ENCODE measurements at regions not wholly inside any gene's neighbourhood (a gene's known extent, or its start where the extent isn't known, plus 50 kb on each side); places are given as distances from the start of the nearest gene placed in this dataset.
"Not testable (repeated sequence)": the region's sequence is repeated elsewhere in the genome, so short reads cannot be mapped to it uniquely, and the experiment has no call there.

DNA sequence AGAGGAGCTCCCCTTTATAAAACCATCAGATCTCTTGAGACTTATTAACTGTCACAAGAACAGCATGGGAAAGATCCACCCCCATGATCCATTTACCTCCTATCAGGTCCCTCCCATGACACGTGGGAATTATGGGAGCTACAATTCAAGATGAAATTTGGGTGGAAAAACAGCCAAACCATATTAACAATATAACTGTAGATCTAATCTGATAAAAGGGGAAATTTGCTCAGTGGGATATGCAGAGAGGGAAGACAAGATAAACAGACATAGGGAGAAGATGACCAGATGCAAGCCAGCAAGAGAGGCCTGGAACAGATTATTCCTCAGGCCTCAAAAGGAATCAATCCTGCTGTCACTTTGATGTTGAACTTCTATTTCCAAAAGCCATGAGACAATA, 841.5 kb downstream of the LRRIQ3 start:
- H3K27me3 ChIP-seq (ENCODE audit: control insufficient read depth, insufficient read depth, low read length), result no peaks in the 10 kb centered on the region
- no peak overlapping the region for H3K4me3 ChIP-seq (ENCODE audit: low read length)
- H3K4me2 ChIP-seq (ENCODE audit: low read length), result no peak overlapping the region
- H3K4me1 ChIP-seq (ENCODE audit: control insufficient read depth, insufficient read depth, low read length), result no peaks in the 10 kb centered on the region
- no peaks in the 10 kb centered on the region for H3K36me3 ChIP-seq (ENCODE audit: insufficient read depth, low read length)
- no peak overlapping the region for H3K9ac ChIP-seq (ENCODE audit: low read depth, low read length)
- no peaks in the 10 kb centered on the region for H3K9me3 ChIP-seq (replicated peaks; ENCODE audit: low read length)

GRCh38 chr1:73343947-73344346, 854.0 kb downstream of the LRRIQ3 start:
- H3K9me3 ChIP-seq (replicated peaks; ENCODE audit: low read length), result no peaks in the 10 kb centered on the region
- no peaks in the 10 kb centered on the region for H3K4me1 ChIP-seq (ENCODE audit: control insufficient read depth, insufficient read depth, low read length)
- H3K4me3 ChIP-seq (ENCODE audit: low read length), result no peak overlapping the region
- no peak overlapping the region for H3K9ac ChIP-seq (ENCODE audit: low read depth, low read length)
- H3K4me2 ChIP-seq (ENCODE audit: low read length), result no peak overlapping the region
- H3K27me3 ChIP-seq (ENCODE audit: control insufficient read depth, insufficient read depth, low read length), result no peaks in the 10 kb centered on the region
- no peaks in the 10 kb centered on the region for H3K36me3 ChIP-seq (ENCODE audit: insufficient read depth, low read length)

DNA sequence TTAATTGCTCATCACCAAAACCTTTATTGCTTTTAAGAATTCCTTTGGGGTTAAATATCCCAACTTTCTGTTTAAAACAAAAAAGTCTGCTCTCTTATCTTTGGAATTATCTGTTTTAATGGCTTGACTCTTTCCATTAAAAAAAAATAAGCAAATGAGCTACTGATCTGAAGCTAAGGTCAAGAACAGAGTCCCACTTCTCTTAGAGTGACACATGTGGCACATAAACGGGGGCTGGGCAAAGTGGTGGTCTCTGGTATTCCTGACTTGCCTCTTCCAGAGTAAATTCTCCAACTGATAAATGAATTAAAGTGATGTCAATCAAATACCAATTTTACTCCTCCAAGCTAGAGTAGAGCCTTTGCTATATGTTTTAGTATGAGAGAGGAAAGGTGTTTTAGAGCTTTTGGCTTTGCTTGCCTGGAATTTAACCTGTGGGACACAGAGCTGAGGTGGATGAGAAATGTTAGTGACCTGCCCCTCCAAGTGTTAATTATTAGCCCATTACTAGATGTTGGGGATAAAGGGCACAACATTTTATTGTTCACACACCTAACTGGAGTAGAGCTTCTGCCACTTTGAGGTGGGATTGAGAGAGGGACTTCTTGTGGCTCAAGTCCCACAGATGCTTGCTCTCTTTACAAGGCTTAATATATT, 864.0 kb downstream of the LRRIQ3 start:
- Histone ChIP-seq H3K9ac (ENCODE audit: low read depth, low read length) (no peak overlapping the region), H3K4me2 (ENCODE audit: low read length) (no peak overlapping the region), H3K27me3 (ENCODE audit: control insufficient read depth, insufficient read depth, low read length) (no peaks in the 10 kb centered on the region), H3K4me3 (ENCODE audit: low read length) (no peak overlapping the region), H3K36me3 (ENCODE audit: insufficient read depth, low read length) (no peaks in the 10 kb centered on the region), H3K4me1 (ENCODE audit: control insufficient read depth, insufficient read depth, low read length) (no peaks in the 10 kb centered on the region), H3K9me3 (replicated peaks; ENCODE audit: low read length) (no peaks in the 10 kb centered on the region)

DNA sequence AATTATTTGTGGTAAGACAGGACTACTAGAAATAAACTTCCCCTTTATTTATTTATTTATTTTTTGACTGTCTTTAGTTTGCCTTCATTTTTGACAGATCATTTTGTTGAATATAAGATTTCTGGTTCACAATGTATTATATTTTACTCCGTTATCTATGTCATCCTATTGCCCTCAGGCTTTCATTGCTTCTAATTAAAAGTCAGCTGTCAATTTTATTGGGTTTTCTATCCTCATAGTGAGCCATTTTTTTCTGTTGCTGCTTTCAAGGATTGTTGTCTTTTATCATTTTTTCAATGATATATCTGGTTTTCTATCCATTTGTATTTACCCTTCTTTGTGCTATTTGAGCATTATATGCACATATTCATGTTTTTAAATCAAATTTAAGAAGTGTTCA, 866.2 kb downstream of the LRRIQ3 start:
- H3K9me3 ChIP-seq (replicated peaks; ENCODE audit: low read length), result no peaks in the 10 kb centered on the region

GRCh38 chr1:73327998-73328397, 870.0 kb downstream of the LRRIQ3 start:
- H3K4me3 ChIP-seq (ENCODE audit: low read length), result no peak overlapping the region
- no peaks in the 10 kb centered on the region for H3K4me1 ChIP-seq (ENCODE audit: control insufficient read depth, insufficient read depth, low read length)
- H3K4me2 ChIP-seq (ENCODE audit: low read length), result no peak overlapping the region
- H3K9me3 ChIP-seq (replicated peaks; ENCODE audit: low read length), result no peaks in the 10 kb centered on the region
- no peaks in the 10 kb centered on the region for H3K27me3 ChIP-seq (ENCODE audit: control insufficient read depth, insufficient read depth, low read length)
- H3K9ac ChIP-seq (ENCODE audit: low read depth, low read length), result no peak overlapping the region
- no peaks in the 10 kb centered on the region for H3K36me3 ChIP-seq (ENCODE audit: insufficient read depth, low read length)

More for the DNA sequence above, 866.2 kb downstream of the LRRIQ3 start:
- H3K4me2 ChIP-seq (ENCODE audit: low read length), result no peak overlapping the region
- H3K4me3 ChIP-seq (ENCODE audit: low read length), result no peak overlapping the region
- no peaks in the 10 kb centered on the region for H3K4me1 ChIP-seq (ENCODE audit: control insufficient read depth, insufficient read depth, low read length)
- no peak overlapping the region for H3K9ac ChIP-seq (ENCODE audit: low read depth, low read length)
- H3K36me3 ChIP-seq (ENCODE audit: insufficient read depth, low read length), result no peaks in the 10 kb centered on the region
- no peaks in the 10 kb centered on the region for H3K27me3 ChIP-seq (ENCODE audit: control insufficient read depth, insufficient read depth, low read length)

DNA sequence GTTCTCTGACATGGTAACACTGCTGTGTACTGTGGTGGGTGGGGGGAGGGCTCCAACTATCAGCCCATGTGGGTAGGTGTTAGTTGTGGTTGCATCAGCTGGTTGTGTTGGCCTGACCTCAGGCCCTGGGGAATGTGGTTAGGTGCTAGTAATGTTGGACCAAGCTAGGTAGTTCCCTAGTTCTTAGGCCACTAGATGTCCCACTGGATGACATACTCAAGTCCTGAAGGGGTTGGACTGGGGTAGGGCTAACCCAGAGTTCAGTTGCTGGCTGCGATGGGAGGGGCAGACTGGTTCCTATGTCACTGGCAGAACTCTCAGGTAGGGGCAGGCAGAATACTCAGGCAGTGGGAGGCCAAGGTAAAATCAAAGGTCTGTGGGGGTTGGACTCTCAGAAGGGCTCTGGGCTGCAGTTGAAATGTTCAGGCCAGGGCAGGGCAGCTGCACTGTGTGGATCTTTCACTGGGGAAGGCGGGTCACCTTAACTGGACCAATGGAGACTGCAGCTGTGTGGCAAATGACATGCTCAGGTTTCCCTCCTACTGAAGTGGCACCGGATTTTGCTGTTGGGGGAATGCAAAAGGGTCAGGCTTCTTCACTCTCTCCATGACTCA, 870.7 kb downstream of the LRRIQ3 start:
- Histone ChIP-seq H3K27me3 (ENCODE audit: control insufficient read depth, insufficient read depth, low read length) (no peaks in the 10 kb centered on the region), H3K4me3 (ENCODE audit: low read length) (no peak overlapping the region), H3K4me1 (ENCODE audit: control insufficient read depth, insufficient read depth, low read length) (no peaks in the 10 kb centered on the region), H3K36me3 (ENCODE audit: insufficient read depth, low read length) (no peaks in the 10 kb centered on the region), H3K9ac (ENCODE audit: low read depth, low read length) (no peak overlapping the region), H3K9me3 (replicated peaks; ENCODE audit: low read length) (no peaks in the 10 kb centered on the region), H3K4me2 (ENCODE audit: low read length) (no peak overlapping the region)

DNA sequence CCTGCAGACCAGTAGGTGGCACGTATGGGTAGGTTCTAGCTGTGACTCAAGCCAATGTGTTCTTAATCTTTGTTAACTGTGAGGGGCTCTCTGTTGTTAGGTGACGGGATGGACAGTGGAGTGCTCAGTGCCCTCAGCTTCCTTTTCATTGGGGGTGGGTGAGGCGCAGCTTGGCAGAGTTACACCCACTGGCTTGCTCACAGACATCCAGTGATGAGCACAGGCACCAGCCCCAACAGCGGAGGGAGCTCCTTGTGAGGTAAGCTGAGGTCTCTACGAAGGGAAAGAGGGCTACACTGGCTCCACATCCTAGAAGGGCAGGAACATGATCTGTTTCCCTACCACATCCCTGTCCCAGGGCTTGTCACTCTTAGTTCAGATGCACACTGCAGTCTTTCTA, 871.3 kb downstream of the LRRIQ3 start:
- no peaks in the 10 kb centered on the region for H3K4me1 ChIP-seq (ENCODE audit: control insufficient read depth, insufficient read depth, low read length)
- H3K9me3 ChIP-seq (replicated peaks; ENCODE audit: low read length), result no peaks in the 10 kb centered on the region
- no peaks in the 10 kb centered on the region for H3K36me3 ChIP-seq (ENCODE audit: insufficient read depth, low read length)
- no peaks in the 10 kb centered on the region for H3K27me3 ChIP-seq (ENCODE audit: control insufficient read depth, insufficient read depth, low read length)
- no peak overlapping the region for H3K9ac ChIP-seq (ENCODE audit: low read depth, low read length)
- no peak overlapping the region for H3K4me2 ChIP-seq (ENCODE audit: low read length)
- no peak overlapping the region for H3K4me3 ChIP-seq (ENCODE audit: low read length)

DNA sequence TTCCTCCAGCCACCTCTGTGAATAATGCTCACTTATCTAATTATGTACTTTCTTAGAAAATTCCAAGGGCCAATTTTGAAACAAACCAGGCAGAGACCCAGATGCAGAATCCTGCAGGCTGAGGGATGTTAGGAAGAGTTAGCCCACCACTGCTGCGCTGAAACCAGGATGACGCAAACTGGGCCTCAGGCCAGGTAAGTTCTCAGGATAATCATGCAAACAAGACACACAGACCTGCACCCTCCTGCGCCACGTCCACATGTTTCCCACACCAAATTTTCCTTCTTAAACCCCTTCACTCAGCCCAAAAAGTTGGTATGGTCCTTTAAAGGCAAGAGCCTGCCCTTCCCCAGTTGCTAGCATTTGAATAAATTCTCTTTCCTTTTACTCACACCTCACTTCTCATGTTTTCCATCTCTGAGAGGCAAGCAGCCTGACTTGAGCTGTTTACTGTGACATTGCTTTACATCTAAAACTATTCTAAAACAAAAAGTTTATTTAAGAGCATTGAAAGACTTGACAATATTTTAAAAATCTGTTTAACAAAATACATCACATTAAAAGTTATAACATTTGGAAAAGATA, 887.1 kb downstream of the LRRIQ3 start:
- H3K9me3 ChIP-seq (replicated peaks; ENCODE audit: low read length), result no peaks in the 10 kb centered on the region
- H3K4me3 ChIP-seq (ENCODE audit: low read length), result no peak overlapping the region
- H3K4me2 ChIP-seq (ENCODE audit: low read length), result no peak overlapping the region
- H3K27me3 ChIP-seq (ENCODE audit: control insufficient read depth, insufficient read depth, low read length), result no peaks in the 10 kb centered on the region
- H3K36me3 ChIP-seq (ENCODE audit: insufficient read depth, low read length), result no peaks in the 10 kb centered on the region
- H3K4me1 ChIP-seq (ENCODE audit: control insufficient read depth, insufficient read depth, low read length), result no peaks in the 10 kb centered on the region
- H3K9ac ChIP-seq (ENCODE audit: low read depth, low read length), result no peak overlapping the region

DNA sequence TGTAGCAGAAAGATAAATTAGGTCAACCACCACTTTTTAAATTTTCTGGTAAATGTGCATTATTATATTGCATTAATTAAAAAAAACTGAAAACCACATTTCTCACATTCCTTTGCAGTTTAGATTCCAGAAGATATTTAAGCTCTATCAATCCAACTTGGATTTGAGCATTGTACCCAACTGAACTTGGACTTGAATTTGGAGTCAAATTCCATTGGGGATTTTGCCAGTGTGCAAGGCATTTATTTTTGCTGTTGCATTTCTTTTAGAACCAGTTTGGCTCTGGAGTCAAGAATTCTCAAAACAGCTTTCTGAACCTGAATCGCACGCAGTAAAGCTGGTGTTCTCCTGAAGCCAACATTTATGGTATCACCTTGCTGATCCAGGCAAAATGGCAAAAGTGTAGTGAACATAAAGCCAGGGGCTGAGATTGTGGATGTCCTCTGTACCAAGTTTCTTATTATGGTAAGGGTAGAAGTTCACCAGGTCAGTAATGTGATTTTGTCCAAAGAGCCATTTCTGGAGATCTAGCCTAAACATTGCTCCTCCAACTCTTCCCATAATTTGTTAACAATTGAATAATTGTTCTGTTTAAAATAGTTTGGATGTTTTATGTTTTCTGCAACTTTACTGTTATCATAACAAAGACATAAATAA, 890.9 kb downstream of the LRRIQ3 start:
- Histone ChIP-seq H3K4me2 (ENCODE audit: low read length) (no peak overlapping the region), H3K9me3 (replicated peaks; ENCODE audit: low read length) (no peaks in the 10 kb centered on the region), H3K36me3 (ENCODE audit: insufficient read depth, low read length) (no peaks in the 10 kb centered on the region), H3K4me3 (ENCODE audit: low read length) (no peak overlapping the region), H3K9ac (ENCODE audit: low read depth, low read length) (no peak overlapping the region), H3K4me1 (ENCODE audit: control insufficient read depth, insufficient read depth, low read length) (no peaks in the 10 kb centered on the region), H3K27me3 (ENCODE audit: control insufficient read depth, insufficient read depth, low read length) (no peaks in the 10 kb centered on the region)

GRCh38 chr1:73273886-73274285, 924.1 kb downstream of the LRRIQ3 start:
- Histone ChIP-seq H3K9ac (ENCODE audit: low read depth, low read length) (no peak overlapping the region), H3K4me3 (ENCODE audit: low read length) (no peak overlapping the region), H3K4me2 (ENCODE audit: low read length) (no peak overlapping the region), H3K27me3 (ENCODE audit: control insufficient read depth, insufficient read depth, low read length) (no peaks in the 10 kb centered on the region), H3K9me3 (replicated peaks; ENCODE audit: low read length) (peaks cover 5% of the 10 kb centered on the region), H3K4me1 (ENCODE audit: control insufficient read depth, insufficient read depth, low read length) (no peaks in the 10 kb centered on the region), H3K36me3 (ENCODE audit: insufficient read depth, low read length) (no peaks in the 10 kb centered on the region)

DNA sequence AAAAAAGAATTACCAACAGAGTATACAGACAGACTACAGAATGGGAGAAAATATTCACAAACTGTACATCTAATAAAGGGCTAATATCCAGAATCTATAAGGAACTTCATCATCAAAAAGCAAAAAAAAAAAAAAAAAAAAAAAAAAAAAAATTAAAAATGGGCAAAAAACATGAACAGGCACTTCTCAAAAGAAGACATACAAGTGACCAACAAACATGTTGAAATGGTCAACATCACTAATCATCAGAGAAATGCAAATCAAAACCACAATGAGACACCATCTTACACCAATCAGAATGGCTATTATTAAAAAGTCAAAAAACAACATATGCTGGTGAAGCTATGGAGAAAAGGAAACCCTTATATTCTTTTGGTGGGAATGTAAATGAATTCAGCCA, 952.8 kb downstream of the LRRIQ3 start:
- H3K27me3 ChIP-seq (ENCODE audit: control insufficient read depth, insufficient read depth, low read length); H3K9me3 ChIP-seq (replicated peaks; ENCODE audit: low read length); H3K9ac ChIP-seq (ENCODE audit: low read depth, low read length); H3K4me3 ChIP-seq (ENCODE audit: low read length); H3K36me3 ChIP-seq (ENCODE audit: insufficient read depth, low read length); H3K4me2 ChIP-seq (ENCODE audit: low read length); H3K4me1 ChIP-seq (ENCODE audit: control insufficient read depth, insufficient read depth, low read length): not testable (repeated sequence)
